Adrenal gland (tissue), 9 donors: ENCODE measurements at regions not wholly inside any gene's neighbourhood (a gene's known extent, or its start where the extent isn't known, plus 50 kb on each side); places are given as distances from the start of the nearest gene placed in this dataset.

Experiments used
- DNase-seq, 7 donors: peaks; one replicate each; pipeline ENCODE4 v3.0.0-alpha.2; 2019 to 2020
- H3K27ac ChIP-seq, 5 donors: fragments of 200-600 bp; sonication (generic) in 4 of 5; 1 replicate in 3 of 5; 2 replicates in 2 of 5; pipeline versions ENCODE4 v1.5.1 to v1.8.0; 2016 to 2020; ENCODE audit warnings: mild to moderate bottlenecking in 1 of 5
- H3K27me3 ChIP-seq: fragments of 200-600 bp; 2 replicates; pipeline ENCODE4 v1.8.0; 2021
- H3K36me3 ChIP-seq, 2 donors: fragments of 200-600 bp; replicated peaks in 1 of 2; 1 replicate in 1 of 2; 2 replicates in 1 of 2; pipeline versions ENCODE4 v1.5.1 to v1.8.0; 2018 to 2022
- H3K4me1 ChIP-seq, 2 donors: fragments of 200-600 bp; replicated peaks in 1 of 2; 1 replicate in 1 of 2; 2 replicates in 1 of 2; pipeline versions ENCODE4 v1.5.1 to v1.8.0; 2018 to 2021
- H3K4me3 ChIP-seq, 4 donors: fragments of 200-600 bp; sonication (generic) in 3 of 4; one replicate each; pipeline ENCODE4 v1.5.1; 2016 to 2018
- H3K9me3 ChIP-seq, 3 donors: fragments of 200-600 bp; sonication (generic) in 1 of 3; replicated peaks in 1 of 3; 1 replicate in 2 of 3; 2 replicates in 1 of 3; pipeline versions ENCODE4 v1.5.1 to v1.8.0; 2016 to 2021
- CTCF ChIP-seq, 6 experiments: fragments of 450-650 bp in 4 of 6; fragments of 200-600 bp in 2 of 6; sonication (generic) in 1 of 6; IDR thresholded peaks; 1 replicate in 5 of 6; 2 replicates in 1 of 6; pipeline versions ENCODE4 v1.5.1 to v1.8.0; 2016 to 2021; ENCODE audit warnings: antibody characterized with exemption in 6 of 6, mild to moderate bottlenecking in 2 of 6, moderate library complexity in 1 of 6
- POLR2A ChIP-seq, 2 donors: fragments of 450-650 bp; IDR thresholded peaks; one replicate each; pipeline ENCODE4 v1.6.1; 2017; ENCODE audit warnings: antibody characterized with exemption in 2 of 2, mild to moderate bottlenecking in 2 of 2, moderate library complexity in 1 of 2
- WGBS, 4 donors: extraction: QIAGEN DNeasy Blood & Tissue Kit in 2 of 4; methylation state at CpG; one replicate each; pipeline versions ENCODE4 v1.1.5 to v1.1.7; 2013 to 2017; 5-methylcytosine and 5-hydroxymethylcytosine counted together
- intact Hi-C, 2 donors: fragments of 100-400 bp; cut with DNase I; formaldehyde crosslinking; loops; one replicate each; pipeline versions ENCODE4 v1.14.1 to v1.15.0; 2022 to 2023
- donor health status: healthy with polysubstance abuse.
- donor health status: Bipolar disorder and iron deficiency.
- donor health status: DM: yes; HTN: yes; CAD: no.
- donor health status: DM: no; HTN: no; CAD: no.
- donor health status: DM: no; HTN: no; CAD: no.

GRCh38 chr12:91854725-91855124 lies 290.9 kb downstream of the BTG1 start:
- no peak for TF ChIP-seq POLR2A (IDR thresholded peaks at IDR 0.05)
- TF ChIP-seq CTCF (IDR thresholded peaks at IDR 0.05): no peak
- peak in 2 of 7 donors; percentile 17 to 25 for DNase-seq
- Histone ChIP-seq H3K36me3 (no peaks in the 10 kb centered on the region), H3K4me1 (peaks cover 0 to 13% of the 10 kb centered on the region in 2 donors), H3K9me3 (no peaks in the 10 kb centered on the region), H3K27ac (peak overlapping the region in 3 of 5 donors; percentile 31 to 51 (median 46)), H3K27me3 (no peaks in the 10 kb centered on the region), H3K4me3 (no peak overlapping the region)
- WGBS, 4 donors: 0 to 15% (median 1%) methylated on average over 1 of the region's 1 CpG
- intact Hi-C loops: no loop called here

GRCh38 chr12:91853350-91854127 lies 292.1 kb downstream of the BTG1 start:
- DNase-seq: no peak
- no peak overlapping the region for H3K27ac ChIP-seq
- WGBS, 4 donors: 86 to 93% (median 89%) methylated on average over 5 of the region's 5 CpGs

GRCh38 chr12:91852634-91853033 lies 293.0 kb downstream of the BTG1 start:
- Histone ChIP-seq H3K27ac (no peak overlapping the region), H3K4me3 (no peak overlapping the region), H3K9me3 (no peaks in the 10 kb centered on the region), H3K27me3 (no peaks in the 10 kb centered on the region), H3K36me3 (no peaks in the 10 kb centered on the region), H3K4me1 (peaks cover 0 to 13% of the 10 kb centered on the region in 2 donors)
- no peak for DNase-seq
- intact Hi-C loops: no loop called here
- 75 to 86% (median 77%) methylated on average over 2 of the region's 2 CpGs for WGBS, 4 donors
- TF ChIP-seq POLR2A (IDR thresholded peaks at IDR 0.05) (no peak), CTCF (IDR thresholded peaks at IDR 0.05) (no peak)

More at GRCh38 chr12:91853350-91854127, 292.1 kb downstream of the BTG1 start:
- H3K27me3 ChIP-seq: no peaks in the 10 kb centered on the region
- H3K4me1 ChIP-seq: peaks cover 0 to 13% of the 10 kb centered on the region in 2 donors
- H3K9me3 ChIP-seq: no peaks in the 10 kb centered on the region
- TF ChIP-seq CTCF (IDR thresholded peaks at IDR 0.05): no peak
- TF ChIP-seq POLR2A (IDR thresholded peaks at IDR 0.05): no peak
- intact Hi-C loops: no loop called here
- no peaks in the 10 kb centered on the region for H3K36me3 ChIP-seq
- no peak overlapping the region for H3K4me3 ChIP-seq

GRCh38 chr12:91851741-91852477 lies 293.7 kb downstream of the BTG1 start:
- no peak for TF ChIP-seq CTCF (IDR thresholded peaks at IDR 0.05)
- TF ChIP-seq POLR2A (IDR thresholded peaks at IDR 0.05): no peak
- DNase-seq: no peak
- H3K9me3 ChIP-seq: no peaks in the 10 kb centered on the region
- H3K4me1 ChIP-seq: peaks cover 0 to 13% of the 10 kb centered on the region in 2 donors
- no peaks in the 10 kb centered on the region for H3K36me3 ChIP-seq
- no peak overlapping the region for H3K4me3 ChIP-seq
- H3K27ac ChIP-seq: no peak overlapping the region
- intact Hi-C loops: no loop called here
- no peaks in the 10 kb centered on the region for H3K27me3 ChIP-seq
